NCI-H2171 treated with DMSO at 0.1 percent for 48 hours (cell line): ENCODE measurements at regions not wholly inside any gene's neighbourhood (a gene's known extent, or its start where the extent isn't known, plus 50 kb on each side); places are given as distances from the start of the nearest gene placed in this dataset.

Experiments used
- DNase-seq: peaks from one replicate; lab custom pipeline; 2025; lab: John Stamatoyannopoulos, UW

- DNase-seq: no peak
These were observed 134.1 kb upstream of the TCERG1L start for GRCh38 chr10:131445623-131446022.

DNA sequence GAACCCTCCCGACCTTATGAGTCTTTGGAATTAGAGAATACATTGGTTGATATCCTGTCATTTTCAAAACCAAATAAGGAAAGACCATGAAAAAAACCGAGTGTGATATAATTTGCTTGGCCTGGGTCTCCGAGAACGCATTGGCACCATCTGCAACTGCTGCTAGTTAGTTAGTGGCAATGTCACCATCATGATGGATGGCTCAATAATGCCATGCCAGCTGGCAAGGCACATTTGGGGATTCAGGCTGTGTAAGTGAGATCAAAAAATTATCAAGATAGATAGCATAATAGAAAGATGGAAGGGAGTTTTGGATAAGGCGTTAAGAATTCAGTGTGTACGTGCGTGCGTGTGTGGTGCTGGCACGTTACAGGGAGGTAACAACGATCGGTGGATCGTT, 134.7 kb upstream of the TCERG1L start:
- DNase-seq: peak; percentile 80

- DNase-seq: no peak
These were observed 136.7 kb upstream of the TCERG1L start for GRCh38 chr10:131448171-131448570.

DNA sequence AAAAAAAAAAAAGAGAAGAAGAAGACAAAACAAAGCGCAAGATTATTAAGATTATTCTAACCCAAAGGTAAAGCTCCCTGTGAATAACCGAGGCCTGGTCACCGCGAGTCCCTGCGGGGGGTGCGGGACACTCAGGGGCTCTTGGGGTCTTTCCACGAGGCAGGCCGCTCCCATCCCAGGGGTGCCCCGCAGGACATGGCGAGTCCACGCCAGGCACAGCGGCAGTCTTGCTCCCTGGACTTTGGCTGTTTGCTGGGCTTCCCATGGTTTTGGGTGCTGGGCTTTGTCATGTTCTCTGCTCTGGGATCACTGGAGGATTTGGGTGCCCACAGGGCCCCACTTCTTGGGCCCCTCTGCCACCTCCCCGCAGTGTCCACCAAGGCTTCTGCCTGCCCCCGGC, 137.4 kb upstream of the TCERG1L start:
- no peak for DNase-seq

DNA sequence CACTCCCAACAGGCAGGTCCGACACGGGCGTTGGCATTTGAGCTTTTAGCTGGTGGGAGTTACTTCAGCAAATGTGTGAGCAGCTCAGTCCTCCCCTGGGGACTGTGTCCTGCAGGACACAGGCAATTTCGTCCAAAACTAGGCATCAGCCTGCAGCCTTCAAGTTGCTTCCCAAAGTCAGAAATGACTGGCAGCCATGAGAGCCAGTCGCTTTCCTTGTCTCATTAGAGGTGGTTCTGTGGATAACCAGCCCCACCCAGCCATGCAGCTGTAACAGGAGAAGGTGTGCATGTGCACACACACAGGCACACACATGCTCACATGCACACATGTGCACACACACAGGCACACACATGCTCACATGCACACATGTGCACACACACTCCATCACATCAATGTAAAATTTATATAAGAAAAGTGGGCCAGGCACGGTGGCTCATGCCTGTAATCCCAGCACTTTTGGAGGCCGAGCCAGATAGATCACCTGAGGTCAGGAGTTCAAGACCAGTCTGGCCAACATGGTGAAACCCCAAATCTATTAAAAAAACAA, 138.8 kb upstream of the TCERG1L start:
- DNase-seq: no peak

DNA sequence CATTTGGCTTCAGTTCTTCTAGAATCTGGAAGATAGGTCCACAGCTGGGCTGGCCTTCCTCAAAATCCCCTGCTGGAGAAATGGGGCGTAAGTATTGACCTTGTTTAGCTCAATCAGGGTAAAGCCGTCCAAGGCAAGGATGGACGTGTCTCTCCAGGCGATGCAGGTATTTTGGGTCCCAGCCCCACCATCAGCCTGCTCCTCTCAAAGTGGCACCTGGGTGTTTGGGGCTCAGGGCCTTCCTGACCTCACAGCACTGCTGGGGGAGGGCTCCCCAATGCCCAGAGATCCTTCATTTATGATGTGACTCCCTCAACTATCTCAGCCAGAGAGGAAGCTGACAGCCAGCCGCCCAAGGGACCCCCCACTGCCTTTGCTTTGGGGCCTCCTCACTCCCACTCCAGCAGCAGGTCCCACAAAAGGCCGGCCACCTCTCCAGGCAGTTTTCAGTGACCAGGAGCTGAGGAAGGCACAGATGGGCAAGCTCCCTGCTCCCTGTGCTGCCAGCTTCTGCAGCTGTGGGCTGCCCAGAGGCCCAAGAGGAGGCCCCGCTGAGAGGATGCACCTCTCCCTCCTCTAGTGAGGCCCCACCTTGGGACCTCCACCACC, 140.0 kb upstream of the TCERG1L start:
- DNase-seq: no peak

DNA sequence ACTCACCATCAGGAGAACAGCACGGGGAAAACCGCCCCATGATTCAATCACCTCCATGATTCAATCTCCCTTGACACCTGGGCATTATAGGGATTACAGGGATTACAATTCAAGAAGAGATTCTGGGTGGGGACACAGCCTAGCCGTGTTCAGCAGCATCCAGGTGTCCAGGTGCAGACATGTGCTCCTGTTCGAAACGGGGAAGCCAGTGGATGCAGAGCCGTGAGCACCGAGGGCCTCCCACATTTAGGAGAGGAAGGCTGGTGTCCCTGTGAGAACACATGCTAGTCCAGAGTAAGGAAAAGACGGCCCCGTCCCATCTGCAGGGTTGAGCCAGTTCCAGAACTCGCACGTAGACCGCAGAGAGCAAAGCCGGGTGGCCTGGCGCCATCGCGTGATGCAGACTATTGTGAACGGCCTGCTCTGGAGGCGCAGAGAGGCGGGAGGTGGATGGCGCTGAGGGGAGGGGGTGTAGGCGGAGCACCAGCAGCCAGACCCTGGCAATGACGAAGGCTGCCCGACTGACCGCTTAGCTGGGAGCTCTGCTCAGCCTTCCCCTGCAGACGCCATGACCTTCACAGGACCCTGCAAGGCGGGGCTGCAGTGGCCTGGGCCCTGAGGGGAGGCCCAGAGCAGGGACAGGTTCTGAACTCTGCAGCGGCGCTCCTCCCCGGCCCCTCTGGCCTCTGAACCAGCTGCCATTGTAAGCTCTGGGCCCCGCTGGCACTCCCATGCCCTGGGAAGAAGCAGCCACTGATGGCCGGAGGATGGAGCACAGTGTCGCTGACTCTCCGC, 141.6 kb upstream of the TCERG1L start:
- no peak for DNase-seq

DNA sequence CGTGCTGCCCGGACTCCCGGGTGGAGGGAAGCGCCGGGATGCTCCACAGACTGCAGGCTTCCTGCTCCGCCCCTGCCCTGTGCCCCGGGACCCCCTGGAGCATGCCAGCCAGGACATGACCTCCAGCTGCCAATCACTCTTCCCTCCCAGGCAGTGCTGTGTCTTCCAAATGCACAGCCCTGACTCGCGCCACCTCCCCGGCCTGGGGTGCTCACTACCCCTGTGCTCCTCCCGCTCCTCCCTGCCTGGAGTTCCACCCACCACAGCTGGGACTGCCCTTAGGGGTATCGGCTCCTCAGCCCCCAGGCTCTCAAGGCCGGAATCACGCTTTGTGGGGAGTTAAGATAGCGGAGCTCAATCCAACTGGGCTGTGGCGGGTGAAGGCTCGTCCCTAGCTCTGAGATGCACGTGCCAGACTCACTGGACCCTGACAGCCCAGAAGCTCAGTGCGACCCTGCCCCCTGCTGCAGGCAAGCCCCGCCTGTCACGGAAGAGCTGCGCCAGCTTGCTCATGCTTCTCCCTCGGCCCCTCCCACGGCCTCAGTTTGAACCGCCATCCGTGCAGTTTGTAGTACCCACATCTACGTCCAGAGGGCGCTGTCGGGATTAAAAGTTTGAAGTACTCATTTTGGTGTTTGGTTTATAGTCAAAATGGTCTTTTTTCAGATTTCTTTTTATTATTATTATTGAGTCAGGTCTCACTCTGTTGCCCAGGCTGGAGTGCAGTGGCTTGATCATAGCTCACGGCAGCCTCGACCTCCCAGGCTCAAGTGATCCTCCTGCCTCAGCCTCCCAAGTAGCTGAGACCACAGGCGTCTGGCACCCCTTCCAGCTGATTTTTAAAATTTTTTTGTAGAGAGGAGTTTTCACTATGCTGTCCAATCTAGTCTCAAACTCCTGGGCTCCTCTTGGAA, 142.5 kb upstream of the TCERG1L start:
- DNase-seq: peak; percentile 9

DNA sequence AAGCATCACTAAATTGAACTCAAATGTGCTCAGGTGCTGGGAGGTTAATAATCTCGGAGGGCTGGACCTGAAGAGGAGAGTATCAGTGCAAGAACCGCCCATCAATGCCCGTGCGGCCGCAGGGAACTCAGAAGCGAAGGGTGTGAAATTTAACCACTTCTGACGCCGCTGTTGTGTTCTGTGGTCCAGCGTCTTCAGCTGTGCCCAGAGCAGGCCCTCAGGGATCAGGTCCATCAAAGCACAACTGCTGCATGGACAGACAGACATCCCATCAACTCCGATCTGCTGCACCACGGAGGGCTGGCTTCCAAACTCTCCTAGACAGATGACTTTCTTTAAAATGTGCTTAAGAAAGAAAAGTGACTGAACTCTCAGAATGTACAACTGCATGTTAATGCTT, 144.9 kb upstream of the TCERG1L start:
- DNase-seq: no peak

GRCh38 chr10:131461093-131461492, 149.6 kb upstream of the TCERG1L start:
- no peak for DNase-seq

DNA sequence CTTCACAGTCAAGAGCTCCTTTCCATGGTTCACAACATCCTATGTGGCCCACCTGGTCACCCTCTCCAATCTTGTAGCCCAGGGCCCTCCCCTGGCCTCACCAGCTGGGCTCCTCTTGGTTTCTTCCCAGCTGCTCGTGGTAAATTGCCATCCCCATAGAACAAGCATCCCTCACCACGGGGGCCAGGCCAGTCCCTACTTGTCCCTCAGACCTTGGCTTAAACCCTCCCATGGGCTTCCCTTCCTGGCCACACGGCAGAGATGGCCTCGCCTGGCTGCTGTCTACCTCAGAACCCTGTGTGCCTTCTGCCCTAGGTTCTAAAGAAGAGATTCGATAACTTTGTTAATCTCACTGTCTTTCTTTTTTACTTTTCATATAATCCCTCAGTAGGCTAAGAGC, 153.3 kb upstream of the TCERG1L start:
- DNase-seq: no peak

GRCh38 chr10:131469551-131469950, 158.0 kb upstream of the TCERG1L start:
- DNase-seq: no peak

DNA sequence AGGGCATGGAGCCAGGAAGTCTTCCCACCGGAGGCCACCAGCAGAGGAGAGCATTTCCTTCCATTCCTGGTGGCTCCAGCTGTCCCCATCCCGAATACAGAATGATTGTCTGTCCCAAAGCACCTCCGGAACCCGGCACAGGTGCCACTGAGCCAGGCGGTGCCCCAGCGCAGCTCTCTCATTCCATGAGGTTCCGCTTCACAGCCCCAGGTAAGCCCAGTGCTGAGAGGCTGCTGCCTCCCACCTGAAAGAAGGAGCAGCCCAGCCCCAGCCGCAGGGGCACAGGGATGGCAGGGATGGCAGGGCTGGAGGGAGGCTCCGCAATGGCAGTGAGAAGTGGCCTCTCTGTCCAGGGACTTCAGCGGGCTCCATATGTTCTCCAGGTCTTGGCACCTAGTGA, 162.1 kb upstream of the TCERG1L start:
- no peak for DNase-seq

DNA sequence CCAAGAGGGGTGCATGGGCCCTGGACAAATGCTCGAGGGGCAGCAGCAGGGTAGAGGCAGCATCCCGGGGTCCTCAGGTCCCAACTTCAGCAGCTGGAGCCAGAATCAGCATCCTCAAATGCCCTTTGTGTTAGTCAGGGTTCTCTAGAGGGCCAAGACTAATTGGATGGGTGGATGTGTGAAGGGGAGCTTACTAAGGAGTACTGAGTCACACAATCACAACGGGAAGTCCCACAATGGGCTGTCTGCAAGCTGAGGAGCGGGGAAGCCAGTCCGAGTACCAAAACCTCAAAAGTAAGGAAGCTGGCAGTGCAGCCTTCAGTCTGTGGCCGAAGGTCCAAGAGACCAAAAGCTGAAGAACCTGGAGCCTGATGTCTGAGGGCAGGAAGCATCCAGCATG, 162.9 kb upstream of the TCERG1L start:
- DNase-seq: no peak

GRCh38 chr10:131475043-131475442, 163.5 kb upstream of the TCERG1L start:
- no peak for DNase-seq

GRCh38 chr10:131475803-131476202, 164.3 kb upstream of the TCERG1L start:
- DNase-seq: no peak

DNA sequence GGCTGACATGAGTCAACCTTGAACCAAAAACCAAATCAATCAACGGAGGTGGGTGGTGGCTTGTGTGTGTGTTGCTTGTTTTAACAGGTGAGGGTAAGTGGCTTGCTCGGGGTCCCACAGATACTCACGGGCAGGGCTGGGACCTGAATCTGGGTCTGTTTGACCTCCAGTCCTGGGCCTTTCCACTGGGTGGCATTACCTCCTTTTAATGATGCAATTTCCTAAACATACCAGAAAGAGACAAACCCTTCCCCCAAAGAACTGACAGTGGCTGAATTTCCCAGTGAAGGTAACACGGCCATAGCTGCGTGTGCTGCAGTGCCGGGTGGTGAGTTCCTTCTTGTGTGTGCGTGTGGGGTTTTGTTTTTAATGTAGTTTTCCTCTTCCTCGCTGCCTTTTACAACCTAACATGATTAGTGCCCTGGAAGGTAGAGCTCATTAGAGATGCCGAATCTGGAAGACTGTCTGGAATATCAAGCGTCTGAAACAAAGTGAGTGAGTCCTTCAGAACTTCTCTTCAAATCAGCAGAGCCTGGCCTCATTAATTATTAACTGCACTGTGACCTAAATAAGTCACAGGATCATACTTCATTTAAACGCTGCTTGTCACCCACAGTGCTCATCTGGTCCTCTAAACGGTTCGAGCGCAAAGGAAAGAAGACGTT, 166.1 kb upstream of the TCERG1L start:
- DNase-seq: no peak

- DNase-seq: no peak
These were observed 167.0 kb upstream of the TCERG1L start for GRCh38 chr10:131478377-131478989.

- DNase-seq: no peak
These were observed 168.5 kb upstream of the TCERG1L start for GRCh38 chr10:131480066-131480465.

DNA sequence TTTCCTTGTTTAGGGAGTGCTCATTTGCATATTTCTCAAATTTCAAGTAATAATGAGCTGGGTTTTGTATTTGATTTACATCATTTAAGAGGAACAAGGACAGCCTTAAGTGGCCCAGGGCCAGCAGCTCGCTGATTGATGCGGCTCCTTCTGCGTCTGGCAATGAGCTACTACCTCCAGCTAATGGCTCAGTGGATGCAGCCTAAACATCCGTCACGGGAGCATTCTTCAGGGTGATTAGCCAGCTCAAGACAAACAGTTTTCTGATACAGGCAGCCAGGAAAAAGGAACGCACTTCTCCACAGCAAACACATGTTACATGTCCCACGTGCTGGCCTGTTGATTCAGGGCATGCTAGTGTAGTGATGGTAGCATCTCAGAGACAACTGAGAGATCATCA, 169.3 kb upstream of the TCERG1L start:
- DNase-seq: no peak

DNA sequence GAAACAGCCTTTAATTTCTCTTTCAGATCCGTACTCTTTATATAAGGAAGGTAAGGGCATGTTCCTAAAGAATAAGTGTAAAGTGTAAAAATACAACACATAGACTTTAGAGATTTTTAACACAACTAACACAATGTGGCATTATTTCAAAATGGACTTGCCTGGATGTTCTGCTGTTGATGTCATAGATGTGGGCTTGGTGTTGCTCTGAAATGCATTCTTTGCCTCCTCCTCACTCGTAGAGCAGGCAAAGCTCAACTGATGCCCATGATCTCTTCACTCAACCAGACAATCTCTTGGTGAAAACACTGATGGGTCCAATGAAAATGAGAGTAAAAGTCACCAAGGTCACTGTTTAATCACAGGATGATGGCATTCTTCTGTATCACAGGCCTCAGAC, 174.2 kb upstream of the TCERG1L start:
- no peak for DNase-seq

DNA sequence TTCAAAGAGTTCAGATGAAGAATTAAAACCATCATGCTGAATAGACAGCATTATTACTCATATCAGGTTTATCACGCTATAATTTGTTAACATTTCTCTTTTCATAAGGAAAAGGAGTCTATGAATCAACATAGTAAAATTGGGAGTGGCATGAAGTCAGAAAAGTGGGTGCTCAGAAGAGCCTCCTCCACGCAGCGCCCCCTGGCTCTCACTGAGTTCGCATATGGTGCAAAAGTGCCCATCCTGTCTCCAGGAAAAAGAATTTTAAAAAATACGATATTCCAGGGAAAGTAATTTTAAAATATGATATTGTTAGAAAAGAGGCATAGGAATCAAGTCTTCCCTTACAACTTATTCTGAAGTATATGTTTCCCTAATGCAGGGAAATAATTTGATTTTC, 176.3 kb upstream of the TCERG1L start:
- DNase-seq: no peak
